Keratinocyte (primary cell): ENCODE measurements at regions not wholly inside any gene's neighbourhood (a gene's known extent, or its start where the extent isn't known, plus 50 kb on each side); places are given as distances from the start of the nearest gene placed in this dataset.

Source experiments
- DNase-seq: peaks from one replicate; pipeline ENCODE4 v3.0.0-alpha.2; 2011; ENCODE audit warnings: low read depth, missing footprints, low spot score
- FAIRE-seq: peaks from 2 replicates; lab custom pipeline; 2011; peaks lifted over from hg19 to GRCh38; lab: Jason Lieb, UNC
- H2AFZ ChIP-seq: 2 replicates; pipeline ENCODE4 v1.6.0; 2012; ENCODE audit warnings: low read length, control low read depth, inconsistent platforms; ENCODE audit not compliant: control insufficient read depth
- H3K27ac ChIP-seq: 2 replicates; pipeline ENCODE4 v1.5.1; 2011; ENCODE audit warnings: low read length; ENCODE audit not compliant: control insufficient read depth, insufficient read depth
- H3K27me3 ChIP-seq: 3 replicates; pipeline ENCODE4 v1.6.0; 2011; ENCODE audit warnings: low read length; ENCODE audit not compliant: control insufficient read depth, insufficient read depth; ENCODE audit errors: extremely low read depth
- H3K36me3 ChIP-seq, 2 experiments: 2 replicates in 1 of 2; 3 replicates in 1 of 2; pipeline ENCODE4 v1.5.1; 2011; ENCODE audit warnings: low read length in 2 of 2, mild to moderate bottlenecking in 1 of 2; ENCODE audit not compliant: control insufficient read depth in 2 of 2, insufficient read depth in 2 of 2; ENCODE audit errors: extremely low read depth in 1 of 2
- H3K4me1 ChIP-seq: 3 replicates; pipeline ENCODE4 v1.5.1; 2011; ENCODE audit warnings: low read length; ENCODE audit not compliant: control insufficient read depth, insufficient read depth; ENCODE audit errors: extremely low read depth
- H3K4me2 ChIP-seq: 3 replicates; pipeline ENCODE4 v1.6.0; 2011; ENCODE audit warnings: low read depth, low read length; ENCODE audit not compliant: control insufficient read depth, insufficient read depth; ENCODE audit errors: extremely low read depth
- H3K4me3 ChIP-seq, 3 experiments: fragments of 200-600 bp in 1 of 3; sonication (generic) in 1 of 3; 2 replicates in 2 of 3; 3 replicates in 1 of 3; pipeline ENCODE4 v1.5.1; 2011 to 2016; ENCODE audit warnings: low read length in 3 of 3, mild to moderate bottlenecking in 3 of 3, control low read depth in 2 of 3, inconsistent platforms in 1 of 3, low read depth in 1 of 3, mixed read lengths in 1 of 3, mixed run types in 1 of 3, moderate library complexity in 1 of 3; ENCODE audit not compliant: control insufficient read depth in 2 of 3, insufficient read depth in 2 of 3; ENCODE audit errors: extremely low read depth in 1 of 3
- H3K79me2 ChIP-seq: 2 replicates; pipeline ENCODE4 v1.6.0; 2012; ENCODE audit warnings: low read length; ENCODE audit not compliant: control insufficient read depth, insufficient read depth
- H3K9ac ChIP-seq: 3 replicates; pipeline ENCODE4 v1.6.0; 2011; ENCODE audit warnings: low read length; ENCODE audit not compliant: control insufficient read depth, insufficient read depth; ENCODE audit errors: extremely low read depth
- H3K9me1 ChIP-seq: 3 replicates; pipeline ENCODE4 v1.6.0; 2011; ENCODE audit warnings: low read length; ENCODE audit not compliant: control insufficient read depth, insufficient read depth; ENCODE audit errors: extremely low read depth
- H3K9me3 ChIP-seq: 2 replicates; pipeline ENCODE4 v1.5.1; 2012; ENCODE audit warnings: low read depth, low read length; ENCODE audit not compliant: control insufficient read depth
- H4K20me1 ChIP-seq: 3 replicates; pipeline ENCODE4 v1.6.0; 2011; ENCODE audit warnings: low read length; ENCODE audit not compliant: control insufficient read depth, insufficient read depth; ENCODE audit errors: extremely low read depth
- EZH2 ChIP-seq: IDR thresholded peaks from one replicate; pipeline ENCODE4 v1.6.1; 2012; ENCODE audit warnings: inconsistent platforms, mild to moderate bottlenecking, low read length, moderate library complexity
- dilution Hi-C: fragments of 300-500 bp; cut with MboI; formaldehyde crosslinking; loops from one replicate; pipeline ENCODE4 v1.7.0; 2020; ENCODE audit warnings: low sequenced_read_pairs; ENCODE audit not compliant: extremely low pct_ligation_motif_present
- TF ChIP-seq, protein P1 (sequence below), 3 experiments: IDR thresholded peaks in 1 of 3; conservative IDR thresholded peaks in 1 of 3; optimal IDR thresholded peaks in 1 of 3; 2 replicates in 2 of 3; 3 replicates in 1 of 3; pipeline versions ENCODE3 to v1.5.1; 2011; ENCODE audit warnings: low read length in 3 of 3, mild to moderate bottlenecking in 3 of 3, moderate library complexity in 2 of 3, control low read depth in 1 of 3, inconsistent platforms in 1 of 3; ENCODE audit not compliant: insufficient read depth in 2 of 3; ENCODE audit errors: extremely low read depth in 1 of 3

DNA sequence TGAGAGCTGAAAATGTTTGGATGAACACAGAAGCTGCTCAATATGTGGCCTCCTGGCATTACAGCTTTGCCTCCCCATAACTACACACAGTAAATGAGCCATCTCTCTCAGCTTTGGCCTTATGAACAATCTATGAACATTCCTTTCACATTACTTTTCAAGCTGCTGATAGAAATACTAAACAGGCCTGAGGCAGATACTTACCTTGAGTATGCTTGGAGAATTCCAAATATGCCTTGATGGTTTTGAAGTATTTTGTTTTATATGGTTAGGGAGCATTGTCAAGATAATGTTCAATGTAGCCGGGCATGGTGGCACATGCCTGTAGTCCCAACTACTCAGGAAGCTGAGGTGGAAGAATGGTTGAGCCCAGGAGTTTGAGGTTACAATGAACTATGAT lies 104.5 kb downstream of the CD24 start:
- Histone ChIP-seq H3K36me3 (peaks cover 18 to 30% of the 10 kb centered on the region in 2 experiments), H3K27me3 (no peaks in the 10 kb centered on the region), H3K79me2 (peaks cover 8% of the 10 kb centered on the region), H3K9me1 (no peaks in the 10 kb centered on the region), H3K9ac (peak overlapping the region; percentile 91), H3K4me2 (peak overlapping the region; percentile 97), H3K4me1 (peaks cover 32% of the 10 kb centered on the region), H3K27ac (peak overlapping the region; percentile 92), H3K9me3 (no peaks in the 10 kb centered on the region), H2AFZ (no peak overlapping the region), H3K4me3 (peak overlapping the region; percentile 45 to 84 (median 78)), H4K20me1 (no peaks in the 10 kb centered on the region)
- dilution Hi-C loops = no loop called here
- DNase-seq (peak; percentile 84), FAIRE-seq (no peak)
- TF ChIP-seq, protein P1, sequence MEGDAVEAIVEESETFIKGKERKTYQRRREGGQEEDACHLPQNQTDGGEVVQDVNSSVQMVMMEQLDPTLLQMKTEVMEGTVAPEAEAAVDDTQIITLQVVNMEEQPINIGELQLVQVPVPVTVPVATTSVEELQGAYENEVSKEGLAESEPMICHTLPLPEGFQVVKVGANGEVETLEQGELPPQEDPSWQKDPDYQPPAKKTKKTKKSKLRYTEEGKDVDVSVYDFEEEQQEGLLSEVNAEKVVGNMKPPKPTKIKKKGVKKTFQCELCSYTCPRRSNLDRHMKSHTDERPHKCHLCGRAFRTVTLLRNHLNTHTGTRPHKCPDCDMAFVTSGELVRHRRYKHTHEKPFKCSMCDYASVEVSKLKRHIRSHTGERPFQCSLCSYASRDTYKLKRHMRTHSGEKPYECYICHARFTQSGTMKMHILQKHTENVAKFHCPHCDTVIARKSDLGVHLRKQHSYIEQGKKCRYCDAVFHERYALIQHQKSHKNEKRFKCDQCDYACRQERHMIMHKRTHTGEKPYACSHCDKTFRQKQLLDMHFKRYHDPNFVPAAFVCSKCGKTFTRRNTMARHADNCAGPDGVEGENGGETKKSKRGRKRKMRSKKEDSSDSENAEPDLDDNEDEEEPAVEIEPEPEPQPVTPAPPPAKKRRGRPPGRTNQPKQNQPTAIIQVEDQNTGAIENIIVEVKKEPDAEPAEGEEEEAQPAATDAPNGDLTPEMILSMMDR (optimal IDR thresholded peaks at IDR 0.05 in 1 of 3, IDR thresholded peaks at IDR 0.05 in 1 of 3, conservative IDR thresholded peaks at IDR 0.05 in 1 of 3; ENCODE audit: extremely low read depth in 1 of 3, insufficient read depth in 2 of 3, low read length in 3 of 3) = no peak
- no peak for TF ChIP-seq EZH2

DNA sequence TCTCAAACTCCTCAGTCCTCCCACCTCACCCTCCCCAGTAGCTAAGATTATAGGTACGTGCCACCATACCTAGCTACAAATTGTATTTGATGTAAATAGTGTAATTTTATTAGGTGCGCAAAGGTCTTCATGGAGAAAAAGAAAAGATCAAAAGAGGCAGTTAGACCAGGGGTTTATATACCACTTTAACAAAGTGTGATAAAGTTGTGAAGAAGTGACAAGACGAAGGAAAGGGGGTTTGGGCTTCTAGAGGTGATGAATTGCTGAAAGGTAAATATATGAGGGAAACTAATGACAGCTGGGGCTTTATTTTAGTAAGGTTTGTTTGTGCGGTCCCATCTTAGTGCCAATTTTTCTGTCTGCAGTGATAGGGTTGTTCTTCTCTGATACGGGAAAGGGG lies 105.3 kb downstream of the CD24 start:
- peaks cover 32% of the 10 kb centered on the region for H3K4me1 ChIP-seq
- no peaks in the 10 kb centered on the region for H3K9me1 ChIP-seq
- H3K27me3 ChIP-seq = no peaks in the 10 kb centered on the region
- peak overlapping the region; percentile 92 for H3K27ac ChIP-seq
- no peak for DNase-seq
- no peak for FAIRE-seq
- peak overlapping the region; percentile 97 for H3K4me2 ChIP-seq
- H3K79me2 ChIP-seq = peaks cover 8% of the 10 kb centered on the region
- TF ChIP-seq, protein P1 (optimal IDR thresholded peaks at IDR 0.05 in 1 of 3, IDR thresholded peaks at IDR 0.05 in 1 of 3, conservative IDR thresholded peaks at IDR 0.05 in 1 of 3; ENCODE audit: extremely low read depth in 1 of 3, insufficient read depth in 2 of 3, low read length in 3 of 3) = no peak
- TF ChIP-seq EZH2 = no peak
- H2AFZ ChIP-seq = no peak overlapping the region
- H3K4me3 ChIP-seq = peak overlapping the region in 2 of 3 experiments; percentile 36 to 40
- peak overlapping the region; percentile 65 for H3K9ac ChIP-seq
- no peaks in the 10 kb centered on the region for H4K20me1 ChIP-seq
- dilution Hi-C loops = no loop called here
- peaks cover 18 to 32% of the 10 kb centered on the region in 2 experiments for H3K36me3 ChIP-seq
- H3K9me3 ChIP-seq = no peaks in the 10 kb centered on the region
